ENCODE measurements at regions not wholly inside any gene's neighbourhood (a gene's known extent, or its start where the extent isn't known, plus 50 kb on each side); places are given as distances from the start of the nearest gene placed in this dataset.
A peak's percentile ranks its signal among the peaks of the same experiment; 100 is the strongest.
"Not testable (repeated sequence)": the region's sequence is repeated elsewhere in the genome, so short reads cannot be mapped to it uniquely, and the experiment has no call there.

DNA sequence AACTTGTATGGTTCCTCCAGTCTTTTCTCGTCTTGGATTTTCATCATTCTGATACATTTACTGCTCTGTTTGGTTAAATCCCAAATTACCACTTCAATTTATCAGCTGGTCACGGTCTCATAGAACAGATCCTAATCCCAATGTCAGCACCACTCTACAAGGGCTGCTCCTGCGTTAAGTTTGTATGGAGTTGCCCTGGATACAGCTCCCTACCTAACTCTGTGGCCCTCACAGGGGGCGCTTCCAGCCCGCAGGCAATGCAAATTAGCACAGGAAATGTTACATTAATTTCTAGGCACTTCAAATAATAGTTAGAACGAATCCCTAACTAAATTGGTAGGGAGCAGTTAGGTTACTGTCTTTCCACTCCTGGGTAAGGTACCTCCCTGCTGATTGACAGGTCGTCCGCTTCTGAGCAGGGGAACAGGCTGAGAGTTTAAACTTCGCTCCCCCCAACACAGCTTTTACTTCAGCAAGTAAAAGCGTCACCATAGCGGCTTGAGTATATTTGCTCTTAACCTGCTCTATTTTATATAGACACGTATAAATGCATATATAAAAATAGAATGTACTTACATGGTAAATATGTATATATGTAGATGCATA is 238.5 kb upstream of the FANCL start:
- Histone ChIP-seq H3K79me1 (ENCODE audit: low read length) (no peaks in the 10 kb centered on the region), H3K56ac (ENCODE audit: low read length) (no peak overlapping the region), H3K4me3 (ENCODE audit: low read length) (no peak overlapping the region), H3K36me3 (ENCODE audit: control insufficient read depth, insufficient read depth, low read length) (no peaks in the 10 kb centered on the region), H2BK5ac (ENCODE audit: low read length) (no peak overlapping the region), H3K79me2 (ENCODE audit: control insufficient read depth, insufficient read depth, low read length) (no peaks in the 10 kb centered on the region), H2BK120ac (ENCODE audit: low read depth, low read length) (no peak overlapping the region), H3K18ac (ENCODE audit: low read length) (no peak overlapping the region), H3K27me3 (ENCODE audit: insufficient read depth, low read length, poor library complexity) (no peaks in the 10 kb centered on the region), H3K4ac (ENCODE audit: low read depth, low read length) (no peak overlapping the region), H3K9ac (ENCODE audit: low read length) (no peak overlapping the region), H3K23ac (ENCODE audit: low read length) (no peak overlapping the region), H3K27ac (ENCODE audit: low read depth, low read length) (no peak overlapping the region), H4K8ac (ENCODE audit: low read depth, low read length) (no peak overlapping the region), H2BK15ac (replicated peaks; ENCODE audit: low read depth) (no peak overlapping the region), H3K4me1 (ENCODE audit: control insufficient read depth, low read depth, low read length) (no peaks in the 10 kb centered on the region), H4K5ac (ENCODE audit: low read length) (no peak overlapping the region), H3K4me2 (ENCODE audit: low read length) (no peak overlapping the region), H2AK5ac (ENCODE audit: low read length) (no peak overlapping the region)
- peak; percentile 81 for DNase-seq
- WGBS (ENCODE audit: extremely low coverage, insufficient coverage, low lambda C conversion rate), result no CpG with 5 or more reads among the region's 12 CpGs

DNA sequence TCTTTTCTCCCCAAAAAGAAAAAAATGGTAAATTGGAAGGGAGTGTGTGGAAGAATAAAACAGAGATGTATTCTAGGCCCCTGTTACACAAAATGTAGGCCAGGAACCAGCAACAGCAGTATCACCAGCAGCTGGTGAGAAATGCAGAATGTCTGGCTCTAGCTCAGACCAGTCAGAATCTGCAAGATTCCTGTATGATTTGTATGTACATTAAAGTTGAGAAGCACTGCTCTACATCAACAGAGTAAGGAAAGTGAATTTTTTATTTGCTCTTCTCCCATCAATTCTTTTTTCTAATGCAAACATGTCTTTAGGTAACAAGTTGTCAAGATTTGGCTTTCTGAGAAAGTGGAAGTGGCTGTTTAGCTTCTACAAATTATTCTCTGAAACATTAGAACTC is 235.4 kb upstream of the FANCL start:
- DNase-seq, result no peak
- Histone ChIP-seq H3K79me2 (ENCODE audit: control insufficient read depth, insufficient read depth, low read length) (no peaks in the 10 kb centered on the region), H2BK5ac (ENCODE audit: low read length) (no peak overlapping the region), H3K27me3 (ENCODE audit: insufficient read depth, low read length, poor library complexity) (no peaks in the 10 kb centered on the region), H3K4me2 (ENCODE audit: low read length) (no peak overlapping the region), H4K5ac (ENCODE audit: low read length) (no peak overlapping the region), H2BK15ac (replicated peaks; ENCODE audit: low read depth) (no peak overlapping the region), H3K27ac (ENCODE audit: low read depth, low read length) (no peak overlapping the region), H3K4ac (ENCODE audit: low read depth, low read length) (no peak overlapping the region), H3K4me1 (ENCODE audit: control insufficient read depth, low read depth, low read length) (no peaks in the 10 kb centered on the region), H3K79me1 (ENCODE audit: low read length) (no peaks in the 10 kb centered on the region), H3K36me3 (ENCODE audit: control insufficient read depth, insufficient read depth, low read length) (no peaks in the 10 kb centered on the region), H3K23ac (ENCODE audit: low read length) (no peak overlapping the region), H2BK120ac (ENCODE audit: low read depth, low read length) (no peak overlapping the region), H3K9ac (ENCODE audit: low read length) (no peak overlapping the region), H4K8ac (ENCODE audit: low read depth, low read length) (no peak overlapping the region), H3K56ac (ENCODE audit: low read length) (no peak overlapping the region), H3K4me3 (ENCODE audit: low read length) (no peak overlapping the region), H2AK5ac (ENCODE audit: low read length) (no peak overlapping the region), H3K18ac (ENCODE audit: low read length) (no peak overlapping the region)

DNA sequence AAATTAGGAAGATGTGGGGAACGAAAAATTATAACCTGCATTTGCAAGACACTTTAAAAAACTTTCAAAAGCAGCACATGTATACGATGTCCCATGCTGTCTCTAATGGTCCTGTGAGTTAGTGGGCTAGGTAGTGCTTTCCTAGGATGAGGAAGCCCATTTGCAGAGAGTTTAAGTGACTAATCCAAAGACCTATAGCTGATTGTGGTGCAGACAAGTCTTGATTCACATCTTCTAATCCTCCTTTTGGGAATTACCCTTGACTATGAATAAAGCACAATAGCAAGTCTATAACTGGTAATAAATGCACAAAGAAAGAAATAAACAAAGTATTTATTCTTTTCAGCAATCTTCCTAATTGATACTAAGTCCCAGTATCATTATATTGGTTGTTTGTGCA is 234.6 kb upstream of the FANCL start:
- no peaks in the 10 kb centered on the region for H3K79me2 ChIP-seq (ENCODE audit: control insufficient read depth, insufficient read depth, low read length)
- H3K18ac ChIP-seq (ENCODE audit: low read length), result no peak overlapping the region
- no peak overlapping the region for H3K4me2 ChIP-seq (ENCODE audit: low read length)
- H3K23ac ChIP-seq (ENCODE audit: low read length), result no peak overlapping the region
- H4K5ac ChIP-seq (ENCODE audit: low read length), result no peak overlapping the region
- H4K8ac ChIP-seq (ENCODE audit: low read depth, low read length), result no peak overlapping the region
- WGBS (ENCODE audit: extremely low coverage, insufficient coverage, low lambda C conversion rate), result no CpG with 5 or more reads among the region's 2 CpGs
- H3K4ac ChIP-seq (ENCODE audit: low read depth, low read length), result no peak overlapping the region
- H2BK120ac ChIP-seq (ENCODE audit: low read depth, low read length), result no peak overlapping the region
- no peak overlapping the region for H2BK15ac ChIP-seq (replicated peaks; ENCODE audit: low read depth)
- H3K4me1 ChIP-seq (ENCODE audit: control insufficient read depth, low read depth, low read length), result no peaks in the 10 kb centered on the region
- H3K27ac ChIP-seq (ENCODE audit: low read depth, low read length), result no peak overlapping the region
- no peak overlapping the region for H3K56ac ChIP-seq (ENCODE audit: low read length)
- no peaks in the 10 kb centered on the region for H3K79me1 ChIP-seq (ENCODE audit: low read length)
- H3K27me3 ChIP-seq (ENCODE audit: insufficient read depth, low read length, poor library complexity), result no peaks in the 10 kb centered on the region
- DNase-seq, result no peak
- H2BK5ac ChIP-seq (ENCODE audit: low read length), result no peak overlapping the region
- H3K36me3 ChIP-seq (ENCODE audit: control insufficient read depth, insufficient read depth, low read length), result no peaks in the 10 kb centered on the region
- no peak overlapping the region for H3K4me3 ChIP-seq (ENCODE audit: low read length)
- no peak overlapping the region for H3K9ac ChIP-seq (ENCODE audit: low read length)
- no peak overlapping the region for H2AK5ac ChIP-seq (ENCODE audit: low read length)

DNA sequence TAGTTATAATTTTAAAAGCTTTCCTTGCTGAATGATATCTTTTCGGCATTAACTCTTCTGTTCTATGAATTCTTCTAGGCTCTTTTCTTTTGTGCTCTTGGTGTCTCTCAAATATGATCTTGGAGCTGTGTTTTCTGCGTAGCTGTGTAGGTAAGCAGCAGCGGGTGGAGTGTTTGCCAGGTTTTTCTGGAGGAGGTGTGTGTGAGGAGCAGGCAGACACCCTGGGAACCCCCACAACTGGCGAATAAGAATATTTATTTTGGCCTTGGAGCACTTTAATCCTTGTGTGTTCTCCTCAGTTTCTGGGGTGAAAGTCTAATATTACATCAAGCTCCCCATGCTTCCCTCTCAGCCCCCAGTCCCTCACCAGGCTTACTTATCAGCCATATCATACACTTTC is 232.0 kb upstream of the FANCL start:
- no CpG with 5 or more reads among the region's 4 CpGs for WGBS (ENCODE audit: extremely low coverage, insufficient coverage, low lambda C conversion rate)
- no peak overlapping the region for H2BK120ac ChIP-seq (ENCODE audit: low read depth, low read length)
- H3K4me2 ChIP-seq (ENCODE audit: low read length), result no peak overlapping the region
- no peak overlapping the region for H4K5ac ChIP-seq (ENCODE audit: low read length)
- H4K8ac ChIP-seq (ENCODE audit: low read depth, low read length), result no peak overlapping the region
- no peak overlapping the region for H2BK15ac ChIP-seq (replicated peaks; ENCODE audit: low read depth)
- no peak overlapping the region for H3K18ac ChIP-seq (ENCODE audit: low read length)
- no peak overlapping the region for H3K56ac ChIP-seq (ENCODE audit: low read length)
- DNase-seq, result no peak
- H3K27ac ChIP-seq (ENCODE audit: low read depth, low read length), result no peak overlapping the region
- H2BK5ac ChIP-seq (ENCODE audit: low read length), result no peak overlapping the region
- H3K27me3 ChIP-seq (ENCODE audit: insufficient read depth, low read length, poor library complexity), result no peaks in the 10 kb centered on the region
- no peak overlapping the region for H2AK5ac ChIP-seq (ENCODE audit: low read length)
- H3K23ac ChIP-seq (ENCODE audit: low read length), result no peak overlapping the region
- H3K4me1 ChIP-seq (ENCODE audit: control insufficient read depth, low read depth, low read length), result no peaks in the 10 kb centered on the region
- no peaks in the 10 kb centered on the region for H3K79me1 ChIP-seq (ENCODE audit: low read length)
- H3K36me3 ChIP-seq (ENCODE audit: control insufficient read depth, insufficient read depth, low read length), result no peaks in the 10 kb centered on the region
- no peak overlapping the region for H3K9ac ChIP-seq (ENCODE audit: low read length)
- no peak overlapping the region for H3K4ac ChIP-seq (ENCODE audit: low read depth, low read length)
- H3K79me2 ChIP-seq (ENCODE audit: control insufficient read depth, insufficient read depth, low read length), result no peaks in the 10 kb centered on the region
- H3K4me3 ChIP-seq (ENCODE audit: low read length), result no peak overlapping the region

DNA sequence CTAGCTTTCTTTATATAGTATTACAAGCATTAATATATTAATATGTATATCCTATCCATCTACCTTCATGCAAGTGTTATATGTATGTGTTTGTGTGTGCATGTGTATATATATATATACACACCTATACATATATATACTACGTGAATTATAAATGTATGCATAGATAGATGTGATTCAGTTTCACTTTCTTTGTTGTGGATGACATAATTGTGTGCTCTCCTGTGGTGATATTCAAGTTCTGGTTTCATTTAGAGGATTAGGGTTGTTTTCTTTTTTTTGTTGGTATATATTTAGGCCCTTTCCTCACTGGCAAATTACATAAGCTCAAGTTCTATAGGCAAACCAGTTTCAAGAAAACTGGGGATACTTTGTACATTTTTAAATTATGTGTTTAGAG is 225.7 kb upstream of the FANCL start:
- H3K4me2 ChIP-seq (ENCODE audit: low read length), result no peak overlapping the region
- no peak overlapping the region for H2BK15ac ChIP-seq (replicated peaks; ENCODE audit: low read depth)
- no peak overlapping the region for H4K8ac ChIP-seq (ENCODE audit: low read depth, low read length)
- H3K4me1 ChIP-seq (ENCODE audit: control insufficient read depth, low read depth, low read length), result no peaks in the 10 kb centered on the region
- H3K27ac ChIP-seq (ENCODE audit: low read depth, low read length), result no peak overlapping the region
- H3K9ac ChIP-seq (ENCODE audit: low read length), result no peak overlapping the region
- no peak for DNase-seq
- no peak overlapping the region for H3K56ac ChIP-seq (ENCODE audit: low read length)
- H3K36me3 ChIP-seq (ENCODE audit: control insufficient read depth, insufficient read depth, low read length), result no peaks in the 10 kb centered on the region
- no peak overlapping the region for H3K4ac ChIP-seq (ENCODE audit: low read depth, low read length)
- H3K27me3 ChIP-seq (ENCODE audit: insufficient read depth, low read length, poor library complexity), result no peaks in the 10 kb centered on the region
- H2BK120ac ChIP-seq (ENCODE audit: low read depth, low read length), result no peak overlapping the region
- WGBS (ENCODE audit: extremely low coverage, insufficient coverage, low lambda C conversion rate), result no CpG with 5 or more reads among the region's 1 CpG
- no peak overlapping the region for H3K23ac ChIP-seq (ENCODE audit: low read length)
- H3K79me1 ChIP-seq (ENCODE audit: low read length), result no peaks in the 10 kb centered on the region
- H2AK5ac ChIP-seq (ENCODE audit: low read length), result no peak overlapping the region
- no peak overlapping the region for H3K18ac ChIP-seq (ENCODE audit: low read length)
- H2BK5ac ChIP-seq (ENCODE audit: low read length), result no peak overlapping the region
- no peaks in the 10 kb centered on the region for H3K79me2 ChIP-seq (ENCODE audit: control insufficient read depth, insufficient read depth, low read length)
- H4K5ac ChIP-seq (ENCODE audit: low read length), result no peak overlapping the region
- H3K4me3 ChIP-seq (ENCODE audit: low read length), result no peak overlapping the region

DNA sequence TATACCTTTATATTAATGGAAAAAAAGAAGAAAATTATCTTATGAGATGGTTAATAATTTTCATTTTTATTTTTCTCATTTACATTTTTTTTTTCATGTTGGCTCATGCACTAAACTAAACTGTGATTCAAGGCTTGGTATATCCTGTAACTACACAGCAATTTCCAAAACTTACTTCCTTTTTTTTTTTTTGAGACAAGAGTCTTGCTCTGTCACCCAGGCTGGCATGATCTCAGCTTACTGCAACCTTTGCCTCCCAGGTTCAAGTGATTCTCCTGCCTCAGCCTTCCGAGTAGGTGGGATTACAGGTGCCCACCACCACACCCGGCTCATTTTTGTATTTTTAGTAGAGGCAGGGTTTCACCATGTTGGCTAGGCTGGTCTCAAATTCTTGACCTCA is 224.9 kb upstream of the FANCL start:
- not testable (repeated sequence) for H2BK120ac ChIP-seq (ENCODE audit: low read depth, low read length); H3K36me3 ChIP-seq (ENCODE audit: control insufficient read depth, insufficient read depth, low read length); H3K79me2 ChIP-seq (ENCODE audit: control insufficient read depth, insufficient read depth, low read length); H3K27ac ChIP-seq (ENCODE audit: low read depth, low read length); H3K23ac ChIP-seq (ENCODE audit: low read length); H3K56ac ChIP-seq (ENCODE audit: low read length); H2BK5ac ChIP-seq (ENCODE audit: low read length); H3K9ac ChIP-seq (ENCODE audit: low read length); H3K4me2 ChIP-seq (ENCODE audit: low read length); H3K4me1 ChIP-seq (ENCODE audit: control insufficient read depth, low read depth, low read length); H3K27me3 ChIP-seq (ENCODE audit: insufficient read depth, low read length, poor library complexity); H4K5ac ChIP-seq (ENCODE audit: low read length); H3K4ac ChIP-seq (ENCODE audit: low read depth, low read length); H3K79me1 ChIP-seq (ENCODE audit: low read length); DNase-seq; H3K4me3 ChIP-seq (ENCODE audit: low read length); H4K8ac ChIP-seq (ENCODE audit: low read depth, low read length); H3K18ac ChIP-seq (ENCODE audit: low read length); H2BK15ac ChIP-seq (replicated peaks; ENCODE audit: low read depth); H2AK5ac ChIP-seq (ENCODE audit: low read length)
- WGBS (ENCODE audit: extremely low coverage, insufficient coverage, low lambda C conversion rate), result no CpG with 5 or more reads among the region's 2 CpGs

Measured in mesendoderm (in vitro differentiated cells).